Suprapubic skin (tissue), 4 donors: ENCODE measurements at regions not wholly inside any gene's neighbourhood (a gene's known extent, or its start where the extent isn't known, plus 50 kb on each side); places are given as distances from the start of the nearest gene placed in this dataset.

Experiments used
- POLR2A ChIP-seq, 2 donors: fragments of 450-650 bp; IDR thresholded peaks; one replicate each; pipeline ENCODE4 v1.6.1; 2017; ENCODE audit warnings: antibody characterized with exemption in 2 of 2, mild to moderate bottlenecking in 2 of 2, moderate library complexity in 2 of 2
- POLR2AphosphoS5 ChIP-seq, 3 donors: sonication (generic); formaldehyde crosslinking; IDR thresholded peaks; one replicate each; pipeline ENCODE4 v1.6.1; 2017; ENCODE audit warnings: antibody characterized with exemption in 3 of 3
- TF ChIP-seq, protein P1 (sequence below), 2 donors: fragments of 200-600 bp in 1 of 2; fragments of 450-650 bp in 1 of 2; sonication (generic) in 1 of 2; IDR thresholded peaks; one replicate each; pipeline ENCODE4 v1.5.1; 2016 to 2019; ENCODE audit warnings: antibody characterized with exemption in 2 of 2, mild to moderate bottlenecking in 1 of 2, moderate library complexity in 1 of 2

DNA sequence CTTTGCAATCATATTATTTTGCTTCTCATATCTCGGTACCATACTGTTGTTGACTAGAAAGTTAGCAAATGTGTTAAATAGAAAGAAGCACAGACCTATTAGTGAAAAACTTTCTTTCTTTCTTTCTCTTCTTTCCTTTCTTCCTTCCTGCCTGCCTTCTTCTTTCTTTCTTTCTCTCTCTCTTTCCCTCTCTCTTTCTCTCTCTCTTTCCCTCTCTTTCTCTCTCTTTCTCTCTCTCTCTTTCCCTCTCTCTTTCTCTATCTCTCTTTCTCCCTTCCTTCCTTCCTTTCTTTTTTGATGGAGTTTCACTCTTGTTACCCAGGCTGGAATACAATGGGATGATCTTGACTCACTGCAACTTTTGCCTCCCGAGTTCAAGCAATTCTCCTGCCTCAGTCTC lies 1160.6 kb downstream of the GATA3 start:
- TF ChIP-seq, protein P1, sequence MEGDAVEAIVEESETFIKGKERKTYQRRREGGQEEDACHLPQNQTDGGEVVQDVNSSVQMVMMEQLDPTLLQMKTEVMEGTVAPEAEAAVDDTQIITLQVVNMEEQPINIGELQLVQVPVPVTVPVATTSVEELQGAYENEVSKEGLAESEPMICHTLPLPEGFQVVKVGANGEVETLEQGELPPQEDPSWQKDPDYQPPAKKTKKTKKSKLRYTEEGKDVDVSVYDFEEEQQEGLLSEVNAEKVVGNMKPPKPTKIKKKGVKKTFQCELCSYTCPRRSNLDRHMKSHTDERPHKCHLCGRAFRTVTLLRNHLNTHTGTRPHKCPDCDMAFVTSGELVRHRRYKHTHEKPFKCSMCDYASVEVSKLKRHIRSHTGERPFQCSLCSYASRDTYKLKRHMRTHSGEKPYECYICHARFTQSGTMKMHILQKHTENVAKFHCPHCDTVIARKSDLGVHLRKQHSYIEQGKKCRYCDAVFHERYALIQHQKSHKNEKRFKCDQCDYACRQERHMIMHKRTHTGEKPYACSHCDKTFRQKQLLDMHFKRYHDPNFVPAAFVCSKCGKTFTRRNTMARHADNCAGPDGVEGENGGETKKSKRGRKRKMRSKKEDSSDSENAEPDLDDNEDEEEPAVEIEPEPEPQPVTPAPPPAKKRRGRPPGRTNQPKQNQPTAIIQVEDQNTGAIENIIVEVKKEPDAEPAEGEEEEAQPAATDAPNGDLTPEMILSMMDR (IDR thresholded peaks at IDR 0.05) = no peak
- no peak for TF ChIP-seq POLR2A (IDR thresholded peaks at IDR 0.05)
- TF ChIP-seq POLR2AphosphoS5 (IDR thresholded peaks at IDR 0.05) = no peak
